Hepatic stellate cell (primary cell): ENCODE measurements at regions not wholly inside any gene's neighbourhood (a gene's known extent, or its start where the extent isn't known, plus 50 kb on each side); places are given as distances from the start of the nearest gene placed in this dataset.
"Not testable (repeated sequence)": the region's sequence is repeated elsewhere in the genome, so short reads cannot be mapped to it uniquely, and the experiment has no call there.

Source experiments
- DNase-seq: peaks from one replicate; pipeline ENCODE4 v3.0.0; 2011; ENCODE audit warnings: low spot score

GRCh38 chr5:91927439-91927838 lies 544.3 kb upstream of the ARRDC3 start:
- no peak for DNase-seq

- no peak for DNase-seq
These were observed 542.1 kb upstream of the ARRDC3 start for GRCh38 chr5:91925249-91925648.

GRCh38 chr5:91917037-91917814 lies 534.1 kb upstream of the ARRDC3 start:
- DNase-seq, result not testable (repeated sequence)

GRCh38 chr5:91910655-91911054 lies 527.5 kb upstream of the ARRDC3 start:
- DNase-seq, result no peak

GRCh38 chr5:91910247-91910646 lies 527.1 kb upstream of the ARRDC3 start:
- no peak for DNase-seq

- DNase-seq, result no peak
These were observed 523.4 kb upstream of the ARRDC3 start for GRCh38 chr5:91906494-91906893.

GRCh38 chr5:91906027-91906426 lies 522.9 kb upstream of the ARRDC3 start:
- no peak for DNase-seq

GRCh38 chr5:91898898-91899297 lies 515.8 kb upstream of the ARRDC3 start:
- DNase-seq, result no peak

- no peak for DNase-seq
These were observed 514.9 kb upstream of the ARRDC3 start for GRCh38 chr5:91898019-91898418.

GRCh38 chr5:91888810-91889209 lies 505.7 kb upstream of the ARRDC3 start:
- no peak for DNase-seq

- DNase-seq, result no peak
These were observed 502.5 kb upstream of the ARRDC3 start for GRCh38 chr5:91885291-91886265.

GRCh38 chr5:91884036-91884435 lies 500.9 kb upstream of the ARRDC3 start:
- DNase-seq, result no peak

- no peak for DNase-seq
These were observed 492.2 kb upstream of the ARRDC3 start for GRCh38 chr5:91875196-91875779.

GRCh38 chr5:91867799-91868198 lies 484.7 kb upstream of the ARRDC3 start:
- DNase-seq, result no peak

- no peak for DNase-seq
These were observed 482.8 kb upstream of the ARRDC3 start for GRCh38 chr5:91865915-91866314.

GRCh38 chr5:91864962-91865361 lies 481.8 kb upstream of the ARRDC3 start:
- no peak for DNase-seq

GRCh38 chr5:91851670-91852069 lies 468.6 kb upstream of the ARRDC3 start:
- no peak for DNase-seq

GRCh38 chr5:91850031-91850430 lies 466.9 kb upstream of the ARRDC3 start:
- DNase-seq, result no peak

GRCh38 chr5:91849069-91849468 lies 466.0 kb upstream of the ARRDC3 start:
- no peak for DNase-seq

GRCh38 chr5:91848453-91848852 lies 465.3 kb upstream of the ARRDC3 start:
- DNase-seq, result no peak

GRCh38 chr5:91841423-91841822 lies 458.3 kb upstream of the ARRDC3 start:
- DNase-seq, result no peak

GRCh38 chr5:91840412-91840811 lies 457.3 kb upstream of the ARRDC3 start:
- DNase-seq, result no peak

GRCh38 chr5:91839721-91840120 lies 456.6 kb upstream of the ARRDC3 start:
- DNase-seq, result no peak
